ENCODE measurements at regions not wholly inside any gene's neighbourhood (a gene's known extent, or its start where the extent isn't known, plus 50 kb on each side); places are given as distances from the start of the nearest gene placed in this dataset.
"Not testable (repeated sequence)": the region's sequence is repeated elsewhere in the genome, so short reads cannot be mapped to it uniquely, and the experiment has no call there.

- no peak for TF ChIP-seq CTCF (IDR thresholded peaks at IDR 0.05; ENCODE audit: low read depth, low read length)
- in situ Hi-C loops (cut with HindIII; ENCODE audit: low sequenced_read_pairs), result no loop called here
- no peak overlapping the region for H3K4me3 ChIP-seq (ENCODE audit: low read depth, low read length)
- DNase-seq (ENCODE audit: low read depth, low spot score), result no peak
Measured at GRCh38 chr7:123338688-123339087, 138.9 kb upstream of the SLC13A1 start.

- H3K4me3 ChIP-seq (ENCODE audit: low read depth, low read length), result no peak overlapping the region
- no peak for DNase-seq (ENCODE audit: low read depth, low spot score)
- in situ Hi-C loops (cut with HindIII; ENCODE audit: low sequenced_read_pairs), result no loop called here
- no peak for TF ChIP-seq CTCF (IDR thresholded peaks at IDR 0.05; ENCODE audit: low read depth, low read length)
Measured at GRCh38 chr7:123329988-123330643, 130.3 kb upstream of the SLC13A1 start.

- in situ Hi-C loops (cut with HindIII; ENCODE audit: low sequenced_read_pairs), result no loop called here
- DNase-seq (ENCODE audit: low read depth, low spot score), result no peak
- no peak for TF ChIP-seq CTCF (IDR thresholded peaks at IDR 0.05; ENCODE audit: low read depth, low read length)
- H3K4me3 ChIP-seq (ENCODE audit: low read depth, low read length), result no peak overlapping the region
Measured at GRCh38 chr7:123327661-123328060, 127.9 kb upstream of the SLC13A1 start.

- in situ Hi-C loops (cut with HindIII; ENCODE audit: low sequenced_read_pairs), result no loop called here
- no peak for DNase-seq (ENCODE audit: low read depth, low spot score)
- no peak overlapping the region for H3K4me3 ChIP-seq (ENCODE audit: low read depth, low read length)
- no peak for TF ChIP-seq CTCF (IDR thresholded peaks at IDR 0.05; ENCODE audit: low read depth, low read length)
Measured at GRCh38 chr7:123324283-123324682, 124.5 kb upstream of the SLC13A1 start.

- H3K4me3 ChIP-seq (ENCODE audit: low read depth, low read length), result no peak overlapping the region
- in situ Hi-C loops (cut with HindIII; ENCODE audit: low sequenced_read_pairs), result no loop called here
- no peak for DNase-seq (ENCODE audit: low read depth, low spot score)
- TF ChIP-seq CTCF (IDR thresholded peaks at IDR 0.05; ENCODE audit: low read depth, low read length), result no peak
Measured at GRCh38 chr7:123323689-123324088, 123.9 kb upstream of the SLC13A1 start.

- in situ Hi-C loops (cut with HindIII; ENCODE audit: low sequenced_read_pairs); DNase-seq (ENCODE audit: low read depth, low spot score); H3K4me3 ChIP-seq (ENCODE audit: low read depth, low read length): not testable (repeated sequence)
Measured at GRCh38 chr7:123321578-123321977, 121.8 kb upstream of the SLC13A1 start.

GRCh38 chr7:123319911-123320310 is 120.1 kb upstream of the SLC13A1 start:
- TF ChIP-seq CTCF (IDR thresholded peaks at IDR 0.05; ENCODE audit: low read depth, low read length), result no peak
- DNase-seq (ENCODE audit: low read depth, low spot score), result no peak
- no peak overlapping the region for H3K4me3 ChIP-seq (ENCODE audit: low read depth, low read length)
- in situ Hi-C loops (cut with HindIII; ENCODE audit: low sequenced_read_pairs), result no loop called here
